Panc1 (cell line): ENCODE measurements at regions not wholly inside any gene's neighbourhood (a gene's known extent, or its start where the extent isn't known, plus 50 kb on each side); places are given as distances from the start of the nearest gene placed in this dataset.

ENCODE experiments used
- ATAC-seq: fragments of 200-7000 bp; cut with Tn5 transposase; 2 replicates; pipeline ENCODE4 v1.9.1; 2020; ENCODE audit warnings: mild to moderate bottlenecking, moderate library complexity
- BruUV-seq: library from RNA; stranded (reverse); fragments of 400-500 nt; replicated peaks from 2 replicates; lab custom pipeline; 2021; lab: Mats Ljungman, UMichigan
- CTCF ChIA-PET: fragments of 300-600 bp; sonication (Branson Sonifier 250); formaldehyde crosslinking; loops from one replicate; lab custom pipeline; 2022; ENCODE audit warnings: antibody characterized with exemption; lab: Charles Lee
- POLR2A ChIA-PET: fragments of 300-600 bp; sonication (Branson Sonifier 250); formaldehyde crosslinking; loops from one replicate; lab custom pipeline; 2022; ENCODE audit warnings: antibody characterized with exemption; lab: Charles Lee
- DNase-seq: peaks from one replicate; pipeline ENCODE4 v3.0.0-alpha.2; 2010; ENCODE audit warnings: low read depth, low spot score
- H3K27ac ChIP-seq: 2 replicates; pipeline ENCODE4 v1.5.1; 2011; ENCODE audit warnings: mild to moderate bottlenecking, low read length, inconsistent platforms
- H3K27me3 ChIP-seq: fragments of 200-500 bp; sonication (Bioruptor generic); 2 replicates; pipeline ENCODE4 v1.6.0; 2014; ENCODE audit warnings: low read length, inconsistent platforms; ENCODE audit not compliant: control insufficient read depth, insufficient read depth
- H3K36me3 ChIP-seq: fragments of 200-500 bp; sonication (Bioruptor generic); 2 replicates; pipeline ENCODE4 v1.5.1; 2014; ENCODE audit warnings: inconsistent platforms, mild to moderate bottlenecking, low read length, moderate library complexity; ENCODE audit not compliant: control insufficient read depth, insufficient read depth
- H3K4me1 ChIP-seq: 2 replicates; pipeline ENCODE4 v1.5.1; 2011; ENCODE audit warnings: inconsistent platforms, mild to moderate bottlenecking, low read length, moderate library complexity; ENCODE audit not compliant: control insufficient read depth, insufficient read depth
- H3K4me3 ChIP-seq, 2 experiments: 2 replicates each; pipeline ENCODE4 v1.5.1; 2011 to 2012; ENCODE audit warnings: low read depth in 2 of 2, low read length in 2 of 2, mild to moderate bottlenecking in 2 of 2, inconsistent platforms in 1 of 2, moderate library complexity in 1 of 2
- H3K9me3 ChIP-seq: fragments of 200-500 bp; sonication (Bioruptor generic); 2 replicates; pipeline ENCODE4 v1.5.1; 2014; ENCODE audit warnings: low read depth, mild to moderate bottlenecking, inconsistent platforms, low read length, moderate library complexity; ENCODE audit not compliant: control insufficient read depth, insufficient read depth
- POLR2AphosphoS5 ChIP-seq: IDR thresholded peaks from 2 replicates; pipeline ENCODE4 v1.6.1; 2012; ENCODE audit warnings: mild to moderate bottlenecking, low read depth, low read length, moderate library complexity
- SIN3A ChIP-seq: IDR thresholded peaks from 2 replicates; pipeline ENCODE4 v1.6.1; 2012; ENCODE audit warnings: low read depth, mild to moderate bottlenecking, low read length, moderate library complexity, borderline replicate concordance; ENCODE audit not compliant: insufficient read depth
- TCF7L2 ChIP-seq: IDR thresholded peaks from 2 replicates; pipeline ENCODE4 v1.6.1; 2011; ENCODE audit warnings: mild to moderate bottlenecking, low read depth, low read length, inconsistent platforms
- in situ Hi-C: cut with HindIII; loops from 2 replicates; pipeline ENCODE4 v1.10.0; 2016; ENCODE audit warnings: low sequenced_read_pairs, low pct_unique_long_range_greater_than_20kb
- intact Hi-C: fragments of 100-400 bp; cut with micrococcal nuclease; formaldehyde crosslinking; loops from one replicate; pipeline ENCODE4 v1.10.0; 2022; ENCODE audit not compliant: unreplicated experiment
- TF ChIP-seq, protein P1 (sequence below), 2 experiments: IDR thresholded peaks; 2 replicates each; pipeline ENCODE4 v1.6.1; 2011 to 2012; ENCODE audit warnings: low read depth in 2 of 2, control low read depth in 1 of 2, low read length in 1 of 2, mild to moderate bottlenecking in 1 of 2, moderate library complexity in 1 of 2; ENCODE audit not compliant: insufficient read depth in 1 of 2
- TF ChIP-seq, protein P2 (sequence below): fragments of 450-650 bp; IDR thresholded peaks from 2 replicates; pipeline ENCODE4 v1.5.1; 2017; ENCODE audit warnings: mild to moderate bottlenecking

DNA sequence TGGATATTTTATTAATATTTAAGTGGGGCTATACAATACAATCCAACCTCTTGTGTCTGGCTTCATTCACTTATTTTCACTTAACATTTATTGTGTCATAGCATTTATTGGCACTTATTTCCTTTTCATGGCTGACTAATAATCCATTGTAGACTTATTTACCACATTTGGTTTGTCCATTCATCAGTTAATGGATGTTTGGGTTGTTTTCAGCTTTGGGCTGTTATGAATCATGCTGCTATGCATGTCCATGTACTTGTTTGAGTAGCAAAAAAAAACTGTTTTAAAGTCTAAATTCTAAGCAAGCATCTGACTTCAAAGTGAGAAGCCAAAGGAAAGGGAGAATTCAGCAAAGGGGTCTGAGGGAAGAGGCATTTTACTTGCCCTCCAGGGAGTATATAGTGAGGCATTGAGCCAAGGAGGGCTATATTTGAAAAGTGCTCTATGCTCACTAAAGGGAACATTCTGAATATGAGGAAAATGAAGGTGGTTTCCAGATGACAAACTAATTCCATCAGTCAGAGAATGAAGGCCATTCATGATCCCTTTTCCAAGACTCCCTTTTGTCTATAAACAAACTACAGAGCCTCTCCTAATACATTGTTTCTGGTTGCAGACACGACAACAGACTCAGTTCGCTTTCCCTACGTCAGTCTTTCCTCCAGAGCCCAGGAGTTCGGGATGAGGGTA, 532.8 kb upstream of the KLF4 start:
- Histone ChIP-seq H3K4me3 (no peak overlapping the region), H3K9me3 (no peaks in the 10 kb centered on the region), H3K27me3 (no peaks in the 10 kb centered on the region), H3K36me3 (no peaks in the 10 kb centered on the region), H3K27ac (no peak overlapping the region), H3K4me1 (no peaks in the 10 kb centered on the region)
- in situ Hi-C loops (no loop called here), intact Hi-C loops (no loop called here)
- ChIA-PET CTCF (no interaction called here), POLR2A (no interaction called here)
- TF ChIP-seq, protein P1, sequence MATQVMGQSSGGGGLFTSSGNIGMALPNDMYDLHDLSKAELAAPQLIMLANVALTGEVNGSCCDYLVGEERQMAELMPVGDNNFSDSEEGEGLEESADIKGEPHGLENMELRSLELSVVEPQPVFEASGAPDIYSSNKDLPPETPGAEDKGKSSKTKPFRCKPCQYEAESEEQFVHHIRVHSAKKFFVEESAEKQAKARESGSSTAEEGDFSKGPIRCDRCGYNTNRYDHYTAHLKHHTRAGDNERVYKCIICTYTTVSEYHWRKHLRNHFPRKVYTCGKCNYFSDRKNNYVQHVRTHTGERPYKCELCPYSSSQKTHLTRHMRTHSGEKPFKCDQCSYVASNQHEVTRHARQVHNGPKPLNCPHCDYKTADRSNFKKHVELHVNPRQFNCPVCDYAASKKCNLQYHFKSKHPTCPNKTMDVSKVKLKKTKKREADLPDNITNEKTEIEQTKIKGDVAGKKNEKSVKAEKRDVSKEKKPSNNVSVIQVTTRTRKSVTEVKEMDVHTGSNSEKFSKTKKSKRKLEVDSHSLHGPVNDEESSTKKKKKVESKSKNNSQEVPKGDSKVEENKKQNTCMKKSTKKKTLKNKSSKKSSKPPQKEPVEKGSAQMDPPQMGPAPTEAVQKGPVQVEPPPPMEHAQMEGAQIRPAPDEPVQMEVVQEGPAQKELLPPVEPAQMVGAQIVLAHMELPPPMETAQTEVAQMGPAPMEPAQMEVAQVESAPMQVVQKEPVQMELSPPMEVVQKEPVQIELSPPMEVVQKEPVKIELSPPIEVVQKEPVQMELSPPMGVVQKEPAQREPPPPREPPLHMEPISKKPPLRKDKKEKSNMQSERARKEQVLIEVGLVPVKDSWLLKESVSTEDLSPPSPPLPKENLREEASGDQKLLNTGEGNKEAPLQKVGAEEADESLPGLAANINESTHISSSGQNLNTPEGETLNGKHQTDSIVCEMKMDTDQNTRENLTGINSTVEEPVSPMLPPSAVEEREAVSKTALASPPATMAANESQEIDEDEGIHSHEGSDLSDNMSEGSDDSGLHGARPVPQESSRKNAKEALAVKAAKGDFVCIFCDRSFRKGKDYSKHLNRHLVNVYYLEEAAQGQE (IDR thresholded peaks at IDR 0.05; ENCODE audit: insufficient read depth in 1 of 2, low read depth in 2 of 2, low read length in 1 of 2), result no peak
- TF ChIP-seq, protein P2, sequence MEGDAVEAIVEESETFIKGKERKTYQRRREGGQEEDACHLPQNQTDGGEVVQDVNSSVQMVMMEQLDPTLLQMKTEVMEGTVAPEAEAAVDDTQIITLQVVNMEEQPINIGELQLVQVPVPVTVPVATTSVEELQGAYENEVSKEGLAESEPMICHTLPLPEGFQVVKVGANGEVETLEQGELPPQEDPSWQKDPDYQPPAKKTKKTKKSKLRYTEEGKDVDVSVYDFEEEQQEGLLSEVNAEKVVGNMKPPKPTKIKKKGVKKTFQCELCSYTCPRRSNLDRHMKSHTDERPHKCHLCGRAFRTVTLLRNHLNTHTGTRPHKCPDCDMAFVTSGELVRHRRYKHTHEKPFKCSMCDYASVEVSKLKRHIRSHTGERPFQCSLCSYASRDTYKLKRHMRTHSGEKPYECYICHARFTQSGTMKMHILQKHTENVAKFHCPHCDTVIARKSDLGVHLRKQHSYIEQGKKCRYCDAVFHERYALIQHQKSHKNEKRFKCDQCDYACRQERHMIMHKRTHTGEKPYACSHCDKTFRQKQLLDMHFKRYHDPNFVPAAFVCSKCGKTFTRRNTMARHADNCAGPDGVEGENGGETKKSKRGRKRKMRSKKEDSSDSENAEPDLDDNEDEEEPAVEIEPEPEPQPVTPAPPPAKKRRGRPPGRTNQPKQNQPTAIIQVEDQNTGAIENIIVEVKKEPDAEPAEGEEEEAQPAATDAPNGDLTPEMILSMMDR, result no peak
- no peak for TF ChIP-seq TCF7L2
- TF ChIP-seq SIN3A, result no peak
- TF ChIP-seq POLR2AphosphoS5, result no peak
- DNase-seq, result no peak
- ATAC-seq, result no peak
- BruUV-seq, result no TSS peak

DNA sequence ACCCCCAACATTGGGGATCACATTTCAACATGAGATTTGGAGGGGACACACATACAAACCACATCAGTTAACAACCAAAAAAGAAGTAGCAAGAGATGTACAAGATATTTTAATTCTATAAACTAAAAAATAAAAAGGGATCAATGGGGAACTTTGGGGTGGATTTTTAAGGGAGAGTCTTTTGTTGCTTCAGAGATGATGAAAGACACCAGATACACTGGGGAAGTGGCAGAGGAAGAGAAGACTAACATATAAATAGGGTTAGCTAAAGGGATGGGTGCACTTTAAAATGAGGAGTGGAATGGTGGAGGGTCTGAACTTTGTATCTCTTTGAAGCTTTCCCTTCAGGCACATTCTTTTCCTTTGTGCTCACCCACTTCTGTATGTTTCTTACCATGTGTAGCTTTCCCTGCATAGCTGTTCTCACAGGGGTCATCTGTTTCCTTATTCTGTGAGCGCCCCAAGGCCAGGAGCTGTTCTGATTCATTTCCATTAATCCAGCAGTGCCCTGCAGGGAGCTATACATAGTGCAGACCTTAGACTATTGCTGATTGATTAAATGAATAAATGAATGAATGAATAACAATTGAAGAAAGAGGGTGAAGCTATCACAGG, 531.6 kb upstream of the KLF4 start:
- DNase-seq (no peak), ATAC-seq (no peak)
- TF ChIP-seq SIN3A (no peak), TCF7L2 (no peak), POLR2AphosphoS5 (no peak)
- TF ChIP-seq, protein P2, result no peak
- TF ChIP-seq, protein P1 (IDR thresholded peaks at IDR 0.05; ENCODE audit: insufficient read depth in 1 of 2, low read depth in 2 of 2, low read length in 1 of 2), result no peak
- in situ Hi-C loops (no loop called here), intact Hi-C loops (no loop called here)
- Histone ChIP-seq H3K4me3 (no peak overlapping the region), H3K36me3 (no peaks in the 10 kb centered on the region), H3K9me3 (no peaks in the 10 kb centered on the region), H3K27ac (no peak overlapping the region), H3K27me3 (no peaks in the 10 kb centered on the region), H3K4me1 (no peaks in the 10 kb centered on the region)
- BruUV-seq, result no TSS peak
- ChIA-PET POLR2A (no interaction called here), CTCF (no interaction called here)
